HCT116 (cell line): ENCODE measurements at regions not wholly inside any gene's neighbourhood (a gene's known extent, or its start where the extent isn't known, plus 50 kb on each side); places are given as distances from the start of the nearest gene placed in this dataset.

Experiments
- ATAC-seq: fragments of 200-7000 bp; cut with Tn5 transposase; 2 replicates; pipeline ENCODE4 v1.9.1; 2020; ENCODE audit warnings: mild to moderate bottlenecking, moderate library complexity
- BruUV-seq: library from RNA; stranded (reverse); fragments of 400-500 nt; replicated peaks from 2 replicates; lab custom pipeline; 2021; lab: Mats Ljungman, UMichigan
- CTCF ChIA-PET: fragments of 300-600 bp; sonication (Branson Sonifier 250); formaldehyde crosslinking; loops from one replicate; lab custom pipeline; 2021; ENCODE audit warnings: antibody characterized with exemption; lab: Charles Lee
- POLR2A ChIA-PET: fragments of 300-600, 350-600 bp; sonication (Branson Sonifier 250); formaldehyde crosslinking; loops from one replicate; lab custom pipeline; 2021; ENCODE audit warnings: antibody characterized with exemption; lab: Charles Lee
- RAD21 ChIA-PET, 2 experiments: fragments of 300-600 bp; sonication (Branson Sonifier 250); formaldehyde crosslinking; loops; one replicate each; lab custom pipeline; 2023; ENCODE audit warnings: low total read pairs in 2 of 2; ENCODE audit not compliant: uncharacterized antibody in 2 of 2, unreplicated experiment in 2 of 2, low non-redundant PET in 1 of 2; lab: Charles Lee
- DNase-seq: peaks from one replicate; pipeline ENCODE4 v3.0.0-alpha.2; 2010; ENCODE audit warnings: low read depth, low spot score
- H2AFZ ChIP-seq: fragments of 200-600 bp; shearing (Covaris generic), sonication (generic); 2 replicates; pipeline ENCODE4 v1.6.1; 2017; ENCODE audit warnings: low read depth, mixed run types, mixed read lengths, antibody characterized with exemption, low read length; ENCODE audit not compliant: poor library complexity, severe bottlenecking
- H3K27ac ChIP-seq: 2 replicates; pipeline ENCODE4 v1.5.1; 2012; ENCODE audit warnings: low read depth, low read length
- H3K27me3 ChIP-seq: fragments of 200-600 bp; sonication (generic); 2 replicates; pipeline ENCODE4 v1.6.1; 2016; ENCODE audit warnings: mixed run types, low read length, mixed read lengths; ENCODE audit not compliant: insufficient read depth
- H3K36me3 ChIP-seq, 2 experiments: fragments of 200-500 bp in 1 of 2; fragments of 200-600 bp in 1 of 2; sonication (Bioruptor generic) in 1 of 2; sonication (generic) in 1 of 2; 2 replicates each; pipeline versions ENCODE4 v1.5.1 to v1.6.1; 2014 to 2016; ENCODE audit warnings: low read length in 2 of 2, inconsistent platforms in 1 of 2, mixed read lengths in 1 of 2, mixed run types in 1 of 2; ENCODE audit not compliant: insufficient read depth in 2 of 2, control insufficient read depth in 1 of 2
- H3K4me1 ChIP-seq, 2 experiments: fragments of 200-600 bp in 1 of 2; sonication (generic) in 1 of 2; 2 replicates each; pipeline versions ENCODE4 v1.5.1 to v1.6.1; 2012 to 2017; ENCODE audit warnings: low read length in 2 of 2, inconsistent platforms in 1 of 2, mild to moderate bottlenecking in 1 of 2, mixed read lengths in 1 of 2, mixed run types in 1 of 2, moderate library complexity in 1 of 2; ENCODE audit not compliant: insufficient read depth in 2 of 2, control insufficient read depth in 1 of 2
- H3K4me2 ChIP-seq: fragments of 200-600 bp; sonication (generic); 2 replicates; pipeline ENCODE4 v1.6.1; 2017; ENCODE audit warnings: mixed run types, low read length, mixed read lengths
- H3K4me3 ChIP-seq, 2 experiments: fragments of 200-600 bp in 1 of 2; sonication (generic) in 1 of 2; replicated peaks in 1 of 2; 2 replicates each; pipeline ENCODE4 v1.5.1; 2011 to 2016; ENCODE audit warnings: low read length in 2 of 2, control low read depth in 1 of 2, low read depth in 1 of 2, mild to moderate bottlenecking in 1 of 2, mixed read lengths in 1 of 2, mixed run types in 1 of 2
- H3K79me2 ChIP-seq: fragments of 200-600 bp; sonication (generic); 2 replicates; pipeline ENCODE4 v1.6.1; 2017; ENCODE audit warnings: mild to moderate bottlenecking, mixed run types, low read length, moderate library complexity, mixed read lengths; ENCODE audit not compliant: insufficient read depth
- H3K9ac ChIP-seq: fragments of 200-600 bp; sonication (generic); 2 replicates; pipeline ENCODE4 v1.6.1; 2016; ENCODE audit warnings: low read length, mixed read lengths
- H3K9me2 ChIP-seq: fragments of 200-600 bp; sonication (generic), shearing (Covaris generic); 2 replicates; pipeline ENCODE4 v1.6.1; 2017; ENCODE audit warnings: mixed run types, mild to moderate bottlenecking, moderate library complexity; ENCODE audit not compliant: insufficient read depth
- H3K9me3 ChIP-seq, 2 experiments: fragments of 200-500 bp in 1 of 2; fragments of 200-600 bp in 1 of 2; sonication (Bioruptor generic) in 1 of 2; sonication (generic) in 1 of 2; 2 replicates each; pipeline ENCODE4 v1.6.1; 2014 to 2017; ENCODE audit warnings: low read length in 2 of 2, mixed read lengths in 2 of 2, inconsistent platforms in 1 of 2, low read depth in 1 of 2, mild to moderate bottlenecking in 1 of 2, mixed run types in 1 of 2, moderate library complexity in 1 of 2; ENCODE audit not compliant: control insufficient read depth in 1 of 2, insufficient read depth in 1 of 2
- H4K20me1 ChIP-seq: fragments of 200-600 bp; sonication (generic), shearing (Covaris generic); 2 replicates; pipeline ENCODE4 v1.6.1; 2017; ENCODE audit warnings: mixed run types, mild to moderate bottlenecking, moderate library complexity; ENCODE audit not compliant: insufficient read depth
- CBX3 ChIP-seq: IDR thresholded peaks from 2 replicates; pipeline ENCODE4 v1.6.1; 2012; ENCODE audit warnings: low read depth
- CEBPB ChIP-seq: IDR thresholded peaks from 2 replicates; pipeline ENCODE4 v1.6.1; 2012; ENCODE audit warnings: low read depth
- CTCF ChIP-seq, 3 experiments: fragments of 200-600 bp in 1 of 3; sonication (generic) in 1 of 3; IDR thresholded peaks in 2 of 3; conservative IDR thresholded peaks in 1 of 3; 2 replicates each; pipeline ENCODE4 v1.5.1; 2012 to 2017; ENCODE audit warnings: low read depth in 2 of 3, low read length in 2 of 3, antibody characterized with exemption in 1 of 3, borderline replicate concordance in 1 of 3, control low read depth in 1 of 3, mild to moderate bottlenecking in 1 of 3, mixed read lengths in 1 of 3, mixed run types in 1 of 3, moderate library complexity in 1 of 3; ENCODE audit not compliant: insufficient read depth in 1 of 3
- EGR1 ChIP-seq: IDR thresholded peaks from 2 replicates; pipeline ENCODE4 v1.6.1; 2012; ENCODE audit warnings: low read depth
- EZH2 ChIP-seq: fragments of 200-600 bp; sonication (generic); IDR thresholded peaks from 2 replicates; pipeline ENCODE4 v1.6.1; 2017; ENCODE audit warnings: antibody characterized with exemption, mixed run types
- EZH2phosphoT487 ChIP-seq: fragments of 200-600 bp; IDR thresholded peaks from 2 replicates; pipeline ENCODE4 v1.6.1; 2018; ENCODE audit warnings: antibody characterized with exemption, borderline replicate concordance
- POLR2A ChIP-seq: IDR thresholded peaks from 2 replicates; pipeline ENCODE4 v1.7.0; 2011; ENCODE audit warnings: borderline replicate concordance; ENCODE audit not compliant: insufficient read depth, insufficient read length; ENCODE audit errors: extremely low read depth
- POLR2AphosphoS5 ChIP-seq: IDR thresholded peaks from 2 replicates; pipeline ENCODE4 v1.6.1; 2011; ENCODE audit warnings: mild to moderate bottlenecking, low read depth, low read length, moderate library complexity
- REST ChIP-seq: IDR thresholded peaks from 2 replicates; pipeline ENCODE4 v1.6.1; 2012; ENCODE audit warnings: low read depth
- SP1 ChIP-seq: IDR thresholded peaks from 2 replicates; pipeline ENCODE4 v1.6.1; 2012; ENCODE audit warnings: low read depth
- SRF ChIP-seq: IDR thresholded peaks from 2 replicates; pipeline ENCODE4 v1.6.1; 2012; ENCODE audit warnings: low read depth
- YY1 ChIP-seq: IDR thresholded peaks from 2 replicates; pipeline ENCODE4 v1.6.1; 2011; ENCODE audit warnings: low read length, low read depth, moderate library complexity, mild to moderate bottlenecking; ENCODE audit not compliant: insufficient replicate concordance; ENCODE audit errors: extremely low read depth
- ZNF274 ChIP-seq: fragments of 200-500 bp; sonication (Bioruptor generic); IDR thresholded peaks from 2 replicates; pipeline ENCODE4 v1.6.1; 2014; ENCODE audit warnings: mild to moderate bottlenecking, low read depth, low read length, inconsistent platforms
- intact Hi-C: fragments of 100-400 bp; cut with micrococcal nuclease; formaldehyde crosslinking; loops from 2 replicates; pipeline ENCODE4 v1.10.0; 2022

- no peak for ATAC-seq
- H3K9ac ChIP-seq, result no peak overlapping the region
- ChIA-PET POLR2A (no interaction called here), CTCF (no interaction called here), RAD21 (no interaction called here)
- H3K4me2 ChIP-seq, result no peak overlapping the region
- H3K4me1 ChIP-seq, result no peaks in the 10 kb centered on the region
- no peak overlapping the region for H3K4me3 ChIP-seq
- H3K27me3 ChIP-seq, result no peaks in the 10 kb centered on the region
- no peak for TF ChIP-seq EZH2phosphoT487
- peaks cover 0 to 32% of the 10 kb centered on the region in 2 experiments; a peak in 2 of 4 replicates for H3K9me3 ChIP-seq
- no peaks in the 10 kb centered on the region for H3K79me2 ChIP-seq
- DNase-seq, result no peak
- no TSS peak for BruUV-seq
- H4K20me1 ChIP-seq, result no peaks in the 10 kb centered on the region
- intact Hi-C loops, result no loop called here
- no peak overlapping the region for H2AFZ ChIP-seq
- H3K36me3 ChIP-seq, result no peaks in the 10 kb centered on the region
- H3K9me2 ChIP-seq, result no peaks in the 10 kb centered on the region
- no peak overlapping the region for H3K27ac ChIP-seq
These were observed 314.7 kb downstream of the UQCRFS1 start for GRCh38 chr19:28898249-28898648.

- ChIA-PET CTCF (no interaction called here), RAD21 (no interaction called here), POLR2A (no interaction called here)
- no TSS peak for BruUV-seq
- Histone ChIP-seq H3K4me2 (no peak overlapping the region), H3K4me1 (no peaks in the 10 kb centered on the region), H2AFZ (no peak overlapping the region), H3K27me3 (no peaks in the 10 kb centered on the region), H3K9me3 (peaks cover 0 to 18% of the 10 kb centered on the region in 2 experiments; a peak in 2 of 4 replicates), H3K79me2 (no peaks in the 10 kb centered on the region), H3K36me3 (no peaks in the 10 kb centered on the region), H3K9ac (no peak overlapping the region), H4K20me1 (no peaks in the 10 kb centered on the region), H3K9me2 (no peaks in the 10 kb centered on the region), H3K4me3 (no peak overlapping the region), H3K27ac (no peak overlapping the region)
- TF ChIP-seq CEBPB, result no peak
- no peak for TF ChIP-seq POLR2A
- TF ChIP-seq SRF, result no peak
- TF ChIP-seq SP1, result no peak
- no peak for TF ChIP-seq EGR1
- no peak for TF ChIP-seq POLR2AphosphoS5
- no peak for TF ChIP-seq CBX3
- no peak for TF ChIP-seq EZH2
- TF ChIP-seq ZNF274, result no peak
- TF ChIP-seq CTCF (IDR thresholded peaks at IDR 0.05 in 2 of 3, conservative IDR thresholded peaks at IDR 0.05 in 1 of 3; ENCODE audit: borderline replicate concordance in 1 of 3, insufficient read depth in 1 of 3, low read depth in 2 of 3, low read length in 2 of 3), result no peak
- no peak for TF ChIP-seq REST
- no peak for TF ChIP-seq YY1
- intact Hi-C loops, result no loop called here
- ATAC-seq, result no peak
- DNase-seq, result no peak
These were observed 322.8 kb downstream of the UQCRFS1 start for GRCh38 chr19:28889941-28890670.
